ENCODE measurements at regions not wholly inside any gene's neighbourhood (a gene's known extent, or its start where the extent isn't known, plus 50 kb on each side); places are given as distances from the start of the nearest gene placed in this dataset.

- no peak for DNase-seq
- TF ChIP-seq CTCF (IDR thresholded peaks at IDR 0.05) (no peak), POLR2A (IDR thresholded peaks at IDR 0.05) (no peak)
- H3K27me3 ChIP-seq, result no peaks in the 10 kb centered on the region
- H3K36me3 ChIP-seq, result no peaks in the 10 kb centered on the region
- H3K4me1 ChIP-seq, result no peaks in the 10 kb centered on the region
- H3K4me3 ChIP-seq, result no peak overlapping the region
- no peak overlapping the region for H3K27ac ChIP-seq
- no peaks in the 10 kb centered on the region for H3K9me3 ChIP-seq
Observed at GRCh38 chr15:94033014-94033682, 198.2 kb upstream of the MCTP2 start.

GRCh38 chr15:94032571-94032970, 198.8 kb upstream of the MCTP2 start:
- Histone ChIP-seq H3K36me3 (no peaks in the 10 kb centered on the region), H3K27me3 (no peaks in the 10 kb centered on the region), H3K4me3 (no peak overlapping the region), H3K4me1 (no peaks in the 10 kb centered on the region), H3K27ac (no peak overlapping the region), H3K9me3 (no peaks in the 10 kb centered on the region)
- TF ChIP-seq CTCF (IDR thresholded peaks at IDR 0.05) (no peak), POLR2A (IDR thresholded peaks at IDR 0.05) (no peak)
- no peak for DNase-seq

GRCh38 chr15:94031072-94031471, 200.3 kb upstream of the MCTP2 start:
- H3K27me3 ChIP-seq, result no peaks in the 10 kb centered on the region
- DNase-seq, result no peak
- H3K4me3 ChIP-seq, result no peak overlapping the region
- no peaks in the 10 kb centered on the region for H3K4me1 ChIP-seq
- TF ChIP-seq CTCF (IDR thresholded peaks at IDR 0.05), result no peak
- TF ChIP-seq POLR2A (IDR thresholded peaks at IDR 0.05), result no peak
- H3K36me3 ChIP-seq, result no peaks in the 10 kb centered on the region
- H3K27ac ChIP-seq, result peak overlapping the region in 1 of 4 donors; percentile 45
- no peaks in the 10 kb centered on the region for H3K9me3 ChIP-seq

- Histone ChIP-seq H3K27me3 (no peaks in the 10 kb centered on the region), H3K4me1 (no peaks in the 10 kb centered on the region), H3K36me3 (no peaks in the 10 kb centered on the region), H3K27ac (no peak overlapping the region), H3K9me3 (no peaks in the 10 kb centered on the region), H3K4me3 (no peak overlapping the region)
- DNase-seq, result no peak
- TF ChIP-seq POLR2A (IDR thresholded peaks at IDR 0.05), result no peak
- no peak for TF ChIP-seq CTCF (IDR thresholded peaks at IDR 0.05)
Observed at GRCh38 chr15:94029495-94029894, 201.9 kb upstream of the MCTP2 start.

- Histone ChIP-seq H3K27ac (peak overlapping the region in 1 of 4 donors; percentile 10), H3K4me3 (no peak overlapping the region), H3K36me3 (no peaks in the 10 kb centered on the region), H3K27me3 (no peaks in the 10 kb centered on the region), H3K9me3 (no peaks in the 10 kb centered on the region), H3K4me1 (no peaks in the 10 kb centered on the region)
- no peak for TF ChIP-seq CTCF (IDR thresholded peaks at IDR 0.05)
- no peak for TF ChIP-seq POLR2A (IDR thresholded peaks at IDR 0.05)
- no peak for DNase-seq
Observed at GRCh38 chr15:94028809-94029208, 202.6 kb upstream of the MCTP2 start.

- TF ChIP-seq POLR2A (IDR thresholded peaks at IDR 0.05), result no peak
- TF ChIP-seq CTCF (IDR thresholded peaks at IDR 0.05), result no peak
- Histone ChIP-seq H3K4me1 (no peaks in the 10 kb centered on the region), H3K4me3 (no peak overlapping the region), H3K36me3 (no peaks in the 10 kb centered on the region), H3K27ac (no peak overlapping the region), H3K9me3 (no peaks in the 10 kb centered on the region), H3K27me3 (no peaks in the 10 kb centered on the region)
- DNase-seq, result no peak
Observed at GRCh38 chr15:94028121-94028520, 203.2 kb upstream of the MCTP2 start.
